GM12864 (cell line): ENCODE measurements at regions not wholly inside any gene's neighbourhood (a gene's known extent, or its start where the extent isn't known, plus 50 kb on each side); places are given as distances from the start of the nearest gene placed in this dataset.

Source experiments
- DNase-seq: peaks from one replicate; pipeline ENCODE4 v3.0.0-alpha.2; 2011; ENCODE audit warnings: low read depth
- H3K4me3 ChIP-seq: 2 replicates; pipeline ENCODE4 v1.5.1; 2011; ENCODE audit warnings: mild to moderate bottlenecking, low read depth, low read length, control low read depth
- TF ChIP-seq, protein P1 (sequence below): IDR thresholded peaks from 2 replicates; pipeline ENCODE4 v1.5.1; 2011; ENCODE audit warnings: low read depth, mild to moderate bottlenecking, moderate library complexity, low read length, control low read depth, inconsistent platforms; ENCODE audit errors: missing control alignments

DNA sequence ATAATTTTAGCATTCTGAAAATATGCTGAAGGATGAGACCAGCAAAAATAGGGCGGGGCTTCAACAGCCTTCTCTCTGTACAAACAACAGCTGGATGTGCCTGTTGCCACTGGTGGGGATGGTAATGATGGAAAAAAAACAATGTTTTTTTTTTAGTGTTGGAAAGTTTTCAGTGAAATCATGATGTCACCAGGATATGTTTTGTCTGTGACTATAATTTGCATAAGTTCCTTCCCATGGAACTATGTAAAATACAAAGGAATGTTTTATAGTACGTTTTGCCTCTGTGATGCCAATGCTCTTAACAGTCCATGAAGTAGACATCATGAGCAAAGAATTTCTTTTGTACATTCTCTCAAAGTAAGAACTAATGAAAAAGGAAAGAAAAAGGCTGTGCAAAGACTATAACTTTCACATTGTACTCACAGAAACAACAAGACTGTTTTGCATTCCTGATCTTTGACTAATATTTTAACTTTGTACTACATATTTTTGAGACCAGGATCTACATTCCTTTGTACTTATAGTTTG, 589.7 kb downstream of the SPRY1 start:
- TF ChIP-seq, protein P1, sequence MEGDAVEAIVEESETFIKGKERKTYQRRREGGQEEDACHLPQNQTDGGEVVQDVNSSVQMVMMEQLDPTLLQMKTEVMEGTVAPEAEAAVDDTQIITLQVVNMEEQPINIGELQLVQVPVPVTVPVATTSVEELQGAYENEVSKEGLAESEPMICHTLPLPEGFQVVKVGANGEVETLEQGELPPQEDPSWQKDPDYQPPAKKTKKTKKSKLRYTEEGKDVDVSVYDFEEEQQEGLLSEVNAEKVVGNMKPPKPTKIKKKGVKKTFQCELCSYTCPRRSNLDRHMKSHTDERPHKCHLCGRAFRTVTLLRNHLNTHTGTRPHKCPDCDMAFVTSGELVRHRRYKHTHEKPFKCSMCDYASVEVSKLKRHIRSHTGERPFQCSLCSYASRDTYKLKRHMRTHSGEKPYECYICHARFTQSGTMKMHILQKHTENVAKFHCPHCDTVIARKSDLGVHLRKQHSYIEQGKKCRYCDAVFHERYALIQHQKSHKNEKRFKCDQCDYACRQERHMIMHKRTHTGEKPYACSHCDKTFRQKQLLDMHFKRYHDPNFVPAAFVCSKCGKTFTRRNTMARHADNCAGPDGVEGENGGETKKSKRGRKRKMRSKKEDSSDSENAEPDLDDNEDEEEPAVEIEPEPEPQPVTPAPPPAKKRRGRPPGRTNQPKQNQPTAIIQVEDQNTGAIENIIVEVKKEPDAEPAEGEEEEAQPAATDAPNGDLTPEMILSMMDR, result no peak
- H3K4me3 ChIP-seq, result no peak overlapping the region
- no peak for DNase-seq

DNA sequence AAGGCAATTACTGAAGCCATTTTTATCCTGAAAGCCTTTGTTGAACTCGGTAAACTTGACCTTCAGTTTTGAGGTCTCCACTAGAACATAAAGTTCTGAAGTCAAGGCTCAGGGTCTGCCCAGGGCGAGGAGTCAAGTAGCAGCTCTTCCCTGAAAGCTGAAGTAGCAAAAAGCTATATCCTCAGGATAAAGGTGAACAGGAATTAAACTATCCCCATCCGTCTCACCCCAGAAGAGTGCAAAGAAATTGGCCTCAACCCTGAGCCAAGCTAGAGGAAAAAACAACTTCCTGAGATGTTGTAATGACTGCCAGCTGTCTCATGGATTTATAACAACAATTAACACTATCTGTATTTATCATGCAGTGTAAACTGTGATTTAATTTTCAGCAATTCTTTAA, 590.8 kb downstream of the SPRY1 start:
- DNase-seq, result no peak
- TF ChIP-seq, protein P1, result no peak
- no peak overlapping the region for H3K4me3 ChIP-seq

DNA sequence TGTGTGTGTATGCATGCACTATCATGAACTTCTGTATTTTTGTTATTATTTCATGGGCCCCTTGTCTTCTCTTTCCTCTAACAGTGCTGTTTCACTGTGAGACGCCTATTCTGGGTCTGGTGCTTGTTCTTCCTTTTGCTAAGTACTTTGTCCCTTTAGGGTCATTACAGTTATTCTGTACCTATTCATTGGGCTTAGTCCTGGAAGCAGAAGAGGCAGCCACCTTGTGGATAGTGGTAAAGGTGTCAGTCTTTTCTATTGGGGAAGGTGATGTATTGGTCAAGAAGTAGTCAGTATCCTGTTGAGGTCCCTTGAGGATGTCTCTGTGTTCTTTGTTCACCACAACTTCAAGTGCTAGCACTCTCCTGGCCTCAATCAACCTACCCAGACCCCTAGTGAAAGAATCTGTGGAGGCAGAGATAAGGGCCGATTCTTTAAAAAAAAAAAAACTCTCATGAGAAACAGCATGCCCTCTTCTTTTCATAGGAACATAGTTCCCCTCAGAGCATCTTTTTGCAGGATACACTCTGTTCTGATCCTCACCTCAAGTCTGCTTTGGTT, 593.8 kb downstream of the SPRY1 start:
- TF ChIP-seq, protein P1, result no peak
- no peak for DNase-seq

DNA sequence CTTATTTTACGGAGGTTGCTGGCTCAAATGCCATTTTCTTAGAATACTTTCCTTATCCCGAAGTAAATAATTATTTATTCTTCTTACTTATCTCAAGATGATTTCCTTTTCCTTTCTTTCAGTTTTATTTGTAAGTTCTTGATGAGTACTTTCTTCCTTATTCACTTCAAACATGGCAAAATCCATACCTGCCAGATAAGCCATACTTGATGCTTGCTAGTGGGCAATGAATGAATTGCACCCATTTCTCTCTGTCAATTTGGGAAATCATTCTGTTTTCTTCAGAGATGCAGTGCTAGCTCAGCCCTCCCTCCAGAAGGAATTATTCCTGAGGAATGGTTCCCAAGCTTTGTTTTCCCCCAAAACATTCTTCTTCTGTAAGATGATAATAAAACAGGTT, 598.3 kb downstream of the SPRY1 start:
- H3K4me3 ChIP-seq, result no peak overlapping the region
- TF ChIP-seq, protein P1, result peak; percentile 42
- no peak for DNase-seq

More for the DNA sequence above, 593.8 kb downstream of the SPRY1 start:
- no peak overlapping the region for H3K4me3 ChIP-seq

DNA sequence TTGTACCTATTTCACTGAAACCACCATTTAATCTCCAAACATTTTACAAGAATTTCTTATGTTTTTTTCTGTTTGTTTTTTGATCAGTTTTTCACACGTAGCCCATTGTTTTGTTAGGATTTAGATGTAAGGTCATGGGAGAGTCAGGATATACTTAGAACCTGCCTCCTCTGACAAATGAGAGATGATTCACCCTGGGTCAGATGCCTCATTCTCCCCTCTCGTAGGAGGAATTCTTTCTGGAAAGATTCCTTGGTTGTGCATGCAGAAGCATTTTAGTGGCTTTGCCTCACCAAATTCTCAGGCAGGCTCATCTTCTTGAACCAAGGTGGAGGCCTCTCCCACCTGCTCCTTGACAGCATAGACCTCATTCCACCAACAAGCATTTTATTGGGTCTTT, 599.3 kb downstream of the SPRY1 start:
- DNase-seq, result no peak
- TF ChIP-seq, protein P1, result no peak
- no peak overlapping the region for H3K4me3 ChIP-seq

DNA sequence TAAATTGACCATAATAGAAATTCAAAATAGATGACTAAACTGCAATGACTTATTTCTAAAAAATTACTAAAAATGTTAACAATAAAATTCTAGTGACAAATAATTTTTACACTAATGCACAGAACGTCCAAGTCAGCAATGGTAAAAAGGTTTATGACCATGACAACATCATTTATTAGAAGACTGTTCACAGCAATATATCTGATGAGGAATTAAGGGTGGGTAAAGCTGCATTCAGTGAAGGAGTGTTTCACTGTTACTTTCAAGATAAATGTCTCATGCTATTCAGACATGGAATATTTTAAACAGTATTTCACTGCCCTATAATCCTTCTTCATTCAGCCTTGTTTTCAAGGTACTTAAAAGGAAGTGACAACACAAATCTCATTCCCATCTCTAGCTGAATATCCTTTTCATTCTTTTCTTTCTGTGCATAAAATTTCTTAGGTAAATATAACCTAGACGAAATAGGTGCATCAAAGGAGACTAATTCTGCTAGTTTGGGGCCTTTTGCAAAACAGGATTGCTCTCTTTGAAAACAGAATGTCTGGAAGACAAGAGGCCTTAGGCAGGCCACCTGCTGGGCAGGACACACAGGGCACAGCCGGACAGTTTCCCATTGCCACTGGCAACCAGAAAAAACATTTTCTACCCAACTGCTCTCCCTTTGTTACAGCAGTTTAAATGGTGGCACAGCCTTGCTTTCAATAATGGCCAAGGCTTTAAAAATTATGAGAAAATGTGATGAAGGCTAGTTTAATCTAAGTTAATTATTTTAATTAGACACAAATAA, 600.3 kb downstream of the SPRY1 start:
- TF ChIP-seq, protein P1, result no peak
- H3K4me3 ChIP-seq, result no peak overlapping the region
- no peak for DNase-seq
